GM19438 (cell line): ENCODE measurements at regions not wholly inside any gene's neighbourhood (a gene's known extent, or its start where the extent isn't known, plus 50 kb on each side); places are given as distances from the start of the nearest gene placed in this dataset.
"Not testable (repeated sequence)": the region's sequence is repeated elsewhere in the genome, so short reads cannot be mapped to it uniquely, and the experiment has no call there.

Experiments
- ATAC-seq: cut with Tn5 transposase; IDR thresholded peaks from one replicate; pipeline ENCODE4 v1.9.1; 2021; ENCODE audit warnings: low read depth; ENCODE audit not compliant: unreplicated experiment

- ATAC-seq: no peak
Observed at GRCh38 chrX:110509755-110510532, 151.3 kb downstream of the RTL9 start.

- ATAC-seq: no peak
Observed at GRCh38 chrX:110511238-110511637, 152.6 kb downstream of the RTL9 start.

GRCh38 chrX:110512341-110512740 lies 153.7 kb downstream of the RTL9 start:
- ATAC-seq: no peak

- no peak for ATAC-seq
Observed at GRCh38 chrX:110514509-110514908, 155.9 kb downstream of the RTL9 start.

DNA sequence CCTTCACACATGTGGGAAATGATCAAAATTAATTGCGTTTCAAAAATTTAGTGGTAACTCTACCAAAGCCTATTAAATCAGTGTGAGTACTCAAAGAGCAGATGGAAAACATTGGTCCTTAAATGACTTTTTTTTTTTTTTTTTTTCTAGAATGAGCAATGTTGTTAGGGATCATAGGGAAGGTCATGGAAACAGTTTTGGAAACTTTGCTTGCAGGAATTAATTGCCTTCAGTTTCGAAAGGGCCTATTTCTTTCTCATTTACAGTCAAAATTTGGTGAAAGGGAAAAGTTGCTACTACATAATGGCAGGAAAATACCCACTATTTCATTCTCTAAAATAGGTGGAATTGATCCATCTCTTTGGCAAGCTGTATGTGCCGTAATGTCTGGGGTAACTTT lies 160.9 kb downstream of the RTL9 start:
- ATAC-seq: no peak

DNA sequence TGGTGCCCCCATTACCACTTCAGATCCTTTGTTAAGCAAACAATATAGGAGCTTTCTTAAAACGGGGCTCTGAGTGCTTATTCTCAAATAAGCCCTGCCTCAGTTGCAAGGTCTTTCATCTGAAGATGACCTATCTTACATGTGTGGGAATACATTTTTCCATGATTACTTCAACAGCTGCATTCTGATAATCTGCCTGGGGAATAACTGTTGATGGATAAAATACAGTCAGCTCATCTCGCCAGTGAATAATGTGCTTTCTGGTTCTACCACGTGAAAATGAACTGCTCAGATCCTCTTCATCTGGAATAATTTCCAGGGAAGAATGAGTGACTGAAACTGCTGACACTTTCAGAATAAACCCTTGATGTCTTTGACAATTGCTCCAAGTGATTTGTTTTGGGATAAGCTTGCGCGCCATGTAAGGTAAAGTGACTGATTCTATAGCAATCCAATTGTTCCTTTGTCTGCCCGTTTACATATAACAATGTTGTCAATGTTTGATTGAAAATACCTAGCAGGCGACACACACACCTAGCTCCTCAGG lies 161.3 kb downstream of the RTL9 start:
- no peak for ATAC-seq

DNA sequence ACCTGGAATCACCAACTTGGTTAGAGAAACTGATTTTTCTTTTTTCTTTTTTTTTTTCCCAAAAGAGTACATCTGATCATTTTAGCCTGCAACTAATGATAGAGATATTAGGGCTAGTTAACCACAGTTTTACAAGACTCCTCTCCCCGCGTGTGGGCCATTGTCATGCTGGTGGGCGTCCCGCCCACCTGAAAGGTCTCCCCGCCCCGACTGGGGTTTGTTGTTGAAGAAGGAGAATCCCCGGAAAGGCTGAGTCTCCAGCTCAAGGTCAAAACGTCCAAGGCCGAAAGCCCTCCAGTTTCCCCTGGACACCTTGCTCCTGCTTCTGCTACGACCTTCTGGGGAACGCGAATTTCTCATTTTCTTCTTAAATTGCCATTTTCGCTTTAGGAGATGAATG lies 162.0 kb downstream of the RTL9 start:
- not testable (repeated sequence) for ATAC-seq

- ATAC-seq: no peak
Observed at GRCh38 chrX:110531873-110532580, 173.4 kb downstream of the RTL9 start.

DNA sequence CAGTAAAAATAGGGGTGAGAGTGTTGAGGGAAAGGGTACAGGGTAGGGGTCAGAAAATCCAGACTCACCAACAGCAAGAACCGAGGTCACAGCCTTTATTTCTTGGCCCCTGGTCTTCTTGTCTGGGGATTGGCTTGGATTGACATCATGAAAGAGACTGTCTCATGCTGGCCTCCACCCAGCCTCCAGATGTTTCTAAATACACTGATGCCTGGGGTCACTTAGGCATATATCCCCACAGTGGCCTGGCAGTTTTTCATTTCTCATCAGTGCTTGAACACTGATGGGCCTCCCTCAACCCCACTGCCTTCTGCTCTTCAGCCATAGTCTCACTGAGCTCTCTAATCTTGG lies 173.9 kb downstream of the RTL9 start:
- no peak for ATAC-seq

DNA sequence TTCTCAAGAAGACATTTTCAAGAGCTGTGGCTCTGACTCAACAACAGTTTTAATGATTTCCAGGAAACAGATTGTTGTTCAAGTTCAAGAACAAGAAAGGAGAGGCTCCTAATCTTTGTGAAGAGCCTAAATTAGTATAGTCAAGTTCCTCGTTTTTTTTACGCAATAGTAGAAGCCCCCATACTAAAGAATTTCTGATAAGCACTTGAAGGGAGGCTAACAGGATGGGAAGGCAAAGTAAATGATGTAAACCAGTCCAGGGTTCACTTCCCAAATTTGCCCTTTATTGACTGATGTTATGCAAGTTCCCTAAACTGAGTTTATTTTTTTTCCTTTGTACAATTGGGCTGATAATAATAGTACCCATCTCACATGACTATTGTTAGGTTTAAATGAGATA lies 178.2 kb downstream of the RTL9 start:
- ATAC-seq: no peak

- no peak for ATAC-seq
Observed at GRCh38 chrX:110541266-110541665, 182.6 kb downstream of the RTL9 start.

- ATAC-seq: not testable (repeated sequence)
Observed at GRCh38 chrX:110550854-110551253, 192.2 kb downstream of the RTL9 start.

DNA sequence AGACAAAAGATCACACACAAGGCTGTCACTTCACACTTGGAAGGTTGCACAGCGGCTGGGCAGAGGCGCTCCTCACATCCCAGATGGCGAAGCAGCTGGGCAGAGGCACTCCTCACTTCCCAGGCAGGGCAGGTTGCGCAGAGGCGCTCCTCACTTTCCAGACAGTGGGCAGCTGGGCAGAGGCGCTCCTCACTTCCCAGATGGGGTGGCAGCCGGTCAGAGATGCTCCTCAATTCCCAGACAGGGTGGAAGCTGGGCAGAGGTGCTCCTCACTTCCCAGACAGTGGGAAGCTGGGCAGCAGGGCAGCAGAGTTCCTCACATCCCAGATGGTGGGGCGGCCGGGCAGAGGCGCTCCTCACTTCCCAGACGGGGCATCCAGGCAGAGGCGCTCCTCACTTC lies 199.2 kb downstream of the RTL9 start:
- no peak for ATAC-seq

DNA sequence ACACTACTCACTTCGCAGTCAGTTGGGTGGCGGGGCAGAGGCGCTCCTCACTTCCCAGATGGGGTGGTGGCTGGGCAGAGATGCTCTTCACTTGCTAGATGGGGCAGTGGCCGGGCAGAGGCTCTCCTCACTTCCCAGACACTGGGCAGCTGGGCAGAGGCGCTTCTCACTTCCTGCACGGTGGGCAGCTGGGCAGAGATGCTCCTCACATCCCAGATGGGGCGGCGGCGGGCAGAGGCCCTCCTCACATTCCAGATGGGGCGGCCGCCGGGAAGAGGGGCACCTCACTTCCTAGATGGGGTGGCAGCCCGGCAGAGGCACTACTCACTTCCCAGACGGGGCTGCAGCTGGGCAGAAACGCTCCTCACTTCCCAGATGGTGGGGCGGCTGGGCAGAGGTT lies 199.8 kb downstream of the RTL9 start:
- no peak for ATAC-seq

DNA sequence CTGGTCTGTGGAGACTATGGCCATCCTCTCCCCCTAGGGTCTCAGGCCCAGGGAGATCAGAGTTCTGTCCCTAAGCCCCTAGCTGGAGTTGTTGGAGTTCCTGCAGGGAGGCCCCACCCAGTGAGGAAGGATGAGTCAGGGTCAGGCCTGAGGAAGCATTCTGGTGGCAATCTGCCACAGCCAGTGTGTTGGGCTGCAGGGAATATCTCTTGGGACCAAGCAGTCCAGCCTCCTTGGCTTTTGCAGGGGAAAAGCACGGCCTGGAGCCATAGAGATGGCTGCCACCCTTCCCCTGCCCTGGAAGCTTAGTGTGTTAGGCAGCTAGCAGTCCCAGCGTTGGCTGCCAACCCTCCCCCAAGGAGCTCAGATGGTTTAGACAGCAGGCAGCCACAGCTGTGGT lies 202.4 kb downstream of the RTL9 start:
- no peak for ATAC-seq

DNA sequence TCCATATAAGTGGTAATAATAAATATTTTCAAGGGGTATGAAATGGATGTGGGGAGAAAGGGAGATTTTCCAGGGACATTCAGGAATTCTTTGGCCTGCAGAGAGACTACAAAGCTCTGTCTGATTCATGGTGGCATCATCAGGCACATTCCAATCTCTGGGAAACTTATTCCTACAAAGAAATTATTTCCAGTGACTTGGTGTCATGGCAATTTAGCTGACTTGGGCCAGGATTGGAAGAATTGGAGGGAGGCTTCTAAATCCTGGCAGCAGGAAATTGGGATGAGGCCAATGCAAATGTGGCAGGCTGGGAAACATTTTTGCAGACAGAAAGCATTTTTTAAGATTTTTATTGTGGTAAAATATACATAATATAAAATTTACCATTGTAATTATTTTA lies 204.6 kb downstream of the RTL9 start:
- ATAC-seq: no peak

GRCh38 chrX:110568441-110568840 lies 209.8 kb downstream of the RTL9 start:
- ATAC-seq: no peak

DNA sequence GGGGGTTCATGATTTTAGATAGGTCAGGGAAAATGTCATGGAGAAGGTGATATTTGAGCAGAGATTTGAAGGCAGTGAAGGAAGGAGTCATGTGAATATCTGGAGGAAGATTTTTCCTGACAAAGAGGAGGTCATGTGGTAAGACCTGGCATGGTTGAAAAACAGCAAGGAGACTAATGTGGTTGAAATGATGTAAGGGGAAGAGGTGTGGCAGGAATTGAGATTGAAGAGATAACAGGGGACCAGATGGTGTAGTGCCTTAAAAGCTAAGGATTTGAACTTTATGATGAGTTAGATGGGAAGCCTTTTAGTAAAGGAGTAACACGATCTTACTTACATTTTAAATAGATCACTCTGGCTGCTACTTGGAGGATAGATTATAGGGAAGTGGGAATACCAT lies 210.9 kb downstream of the RTL9 start:
- no peak for ATAC-seq

DNA sequence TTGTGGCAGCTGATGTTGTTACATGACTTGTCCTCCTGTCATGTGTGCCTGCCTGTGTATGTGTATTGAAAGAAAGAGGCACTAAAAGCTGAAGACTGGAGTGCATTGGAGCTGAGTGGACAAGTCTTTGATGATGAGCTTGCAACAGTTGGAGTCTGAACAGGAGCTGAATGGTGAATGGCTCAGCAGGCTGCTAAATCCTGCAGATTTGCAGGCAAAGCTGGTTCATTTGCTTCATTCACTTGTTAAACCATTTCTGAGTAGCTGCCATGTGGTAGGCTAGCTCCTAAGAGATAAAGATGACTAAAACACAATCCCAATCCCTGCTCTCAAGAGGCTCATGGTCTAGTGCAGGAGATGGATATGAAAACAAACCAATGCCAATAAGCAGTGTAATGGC lies 217.3 kb downstream of the CHRDL1 start:
- no peak for ATAC-seq

GRCh38 chrX:110584083-110584482 lies 211.5 kb downstream of the CHRDL1 start:
- ATAC-seq: no peak

GRCh38 chrX:110588164-110588563 lies 207.5 kb downstream of the CHRDL1 start:
- ATAC-seq: no peak

DNA sequence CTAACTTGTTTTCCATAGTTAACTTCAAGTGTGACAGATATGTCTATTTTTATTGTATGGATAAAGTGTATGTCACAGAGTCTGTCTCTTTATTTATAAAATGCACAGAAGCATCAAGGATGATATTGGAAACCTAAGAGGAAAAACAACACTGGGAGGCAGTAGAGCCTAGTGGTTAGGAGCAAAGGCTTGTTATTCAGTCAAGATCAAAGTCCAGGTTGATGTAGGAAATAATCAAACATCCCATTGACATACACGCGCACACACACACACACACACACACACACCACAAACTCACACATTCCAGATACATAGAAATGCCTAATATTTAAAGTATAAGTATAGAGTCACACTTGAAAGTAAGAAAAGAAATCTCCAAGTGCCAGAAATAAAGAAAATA lies 206.8 kb downstream of the CHRDL1 start:
- no peak for ATAC-seq
